ENCODE measurements at regions not wholly inside any gene's neighbourhood (a gene's known extent, or its start where the extent isn't known, plus 50 kb on each side); places are given as distances from the start of the nearest gene placed in this dataset.

DNA sequence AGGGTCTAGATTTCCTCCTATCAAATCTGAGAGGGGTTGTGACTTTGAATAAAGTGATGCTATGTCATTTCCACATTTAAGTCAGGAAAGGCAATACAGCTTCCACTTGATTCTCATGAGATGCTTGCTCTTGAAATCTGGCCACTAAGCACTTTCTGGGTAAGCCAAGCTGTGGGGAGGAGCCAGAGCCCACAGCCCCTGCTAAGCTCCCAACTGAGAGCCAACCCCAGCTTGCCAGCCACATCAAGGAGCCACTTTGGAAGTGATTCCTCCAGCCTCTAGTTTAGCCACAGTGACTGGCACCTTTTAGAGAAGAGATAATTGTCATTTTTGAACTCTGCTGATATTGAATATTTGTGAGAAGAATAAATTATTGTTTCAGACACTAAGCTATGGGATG is 1441.5 kb upstream of the IGFBP7 start:
- no peaks in the 10 kb centered on the region for H3K9me3 ChIP-seq (ENCODE audit: control insufficient read depth in 2 of 3, insufficient read depth in 1 of 3, low read length in 3 of 3)
- FAIRE-seq, result no peak

DNA sequence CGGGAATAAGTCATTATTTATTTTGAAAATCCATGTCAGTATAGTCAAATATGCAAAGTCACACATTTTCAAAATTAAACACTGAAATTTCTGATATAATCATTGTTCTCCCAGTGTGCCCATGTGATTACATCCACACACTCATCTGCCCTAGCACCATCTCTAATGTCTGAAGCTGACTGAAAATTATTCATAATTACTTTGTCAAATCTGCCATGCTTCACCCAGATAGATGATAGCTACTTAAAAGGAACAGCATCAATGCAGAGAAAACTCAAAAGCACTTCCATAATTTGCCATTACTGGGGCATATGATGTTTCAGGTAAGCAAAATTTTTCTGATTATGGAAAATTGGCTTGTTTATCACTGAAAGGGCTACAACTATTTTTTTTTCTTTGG is 1433.3 kb upstream of the IGFBP7 start:
- Histone ChIP-seq H3K27me3 (ENCODE audit: control insufficient read depth, insufficient read depth, low read length) (no peaks in the 10 kb centered on the region), H3K9me3 (ENCODE audit: control insufficient read depth in 2 of 3, insufficient read depth in 1 of 3, low read length in 3 of 3) (no peaks in the 10 kb centered on the region), H3K4me3 (ENCODE audit: low read length in 3 of 3) (no peak overlapping the region), H3K36me3 (ENCODE audit: control insufficient read depth in 2 of 3, insufficient read depth in 3 of 3, low read length in 3 of 3) (no peaks in the 10 kb centered on the region), H3K27ac (ENCODE audit: low read depth in 2 of 2, low read length in 2 of 2) (no peak overlapping the region), H3K9ac (ENCODE audit: low read length in 3 of 3) (no peak overlapping the region), H3K4me1 (ENCODE audit: control insufficient read depth in 2 of 3, insufficient read depth in 2 of 3, low read depth in 1 of 3, low read length in 3 of 3) (no peaks in the 10 kb centered on the region)
- intact Hi-C loops (cut with DNase I), result no loop called here
- TF ChIP-seq, protein P1, sequence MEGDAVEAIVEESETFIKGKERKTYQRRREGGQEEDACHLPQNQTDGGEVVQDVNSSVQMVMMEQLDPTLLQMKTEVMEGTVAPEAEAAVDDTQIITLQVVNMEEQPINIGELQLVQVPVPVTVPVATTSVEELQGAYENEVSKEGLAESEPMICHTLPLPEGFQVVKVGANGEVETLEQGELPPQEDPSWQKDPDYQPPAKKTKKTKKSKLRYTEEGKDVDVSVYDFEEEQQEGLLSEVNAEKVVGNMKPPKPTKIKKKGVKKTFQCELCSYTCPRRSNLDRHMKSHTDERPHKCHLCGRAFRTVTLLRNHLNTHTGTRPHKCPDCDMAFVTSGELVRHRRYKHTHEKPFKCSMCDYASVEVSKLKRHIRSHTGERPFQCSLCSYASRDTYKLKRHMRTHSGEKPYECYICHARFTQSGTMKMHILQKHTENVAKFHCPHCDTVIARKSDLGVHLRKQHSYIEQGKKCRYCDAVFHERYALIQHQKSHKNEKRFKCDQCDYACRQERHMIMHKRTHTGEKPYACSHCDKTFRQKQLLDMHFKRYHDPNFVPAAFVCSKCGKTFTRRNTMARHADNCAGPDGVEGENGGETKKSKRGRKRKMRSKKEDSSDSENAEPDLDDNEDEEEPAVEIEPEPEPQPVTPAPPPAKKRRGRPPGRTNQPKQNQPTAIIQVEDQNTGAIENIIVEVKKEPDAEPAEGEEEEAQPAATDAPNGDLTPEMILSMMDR (IDR thresholded peaks at IDR 0.05; ENCODE audit: borderline replicate concordance, extremely low read depth, insufficient read depth), result no peak
- no peak for DNase-seq
- no peak for FAIRE-seq

More for the DNA sequence above, 1441.5 kb upstream of the IGFBP7 start:
- intact Hi-C loops (cut with DNase I), result no loop called here
- H3K27me3 ChIP-seq (ENCODE audit: control insufficient read depth, insufficient read depth, low read length), result no peaks in the 10 kb centered on the region
- TF ChIP-seq, protein P1 (IDR thresholded peaks at IDR 0.05; ENCODE audit: borderline replicate concordance, extremely low read depth, insufficient read depth), result no peak
- H3K36me3 ChIP-seq (ENCODE audit: control insufficient read depth in 2 of 3, insufficient read depth in 3 of 3, low read length in 3 of 3), result no peaks in the 10 kb centered on the region
- H3K4me3 ChIP-seq (ENCODE audit: low read length in 3 of 3), result no peak overlapping the region
- H3K9ac ChIP-seq (ENCODE audit: low read length in 3 of 3), result no peak overlapping the region
- H3K27ac ChIP-seq (ENCODE audit: low read depth in 2 of 2, low read length in 2 of 2), result no peak overlapping the region
- H3K4me1 ChIP-seq (ENCODE audit: control insufficient read depth in 2 of 3, insufficient read depth in 2 of 3, low read depth in 1 of 3, low read length in 3 of 3), result no peaks in the 10 kb centered on the region
- no peak for DNase-seq

DNA sequence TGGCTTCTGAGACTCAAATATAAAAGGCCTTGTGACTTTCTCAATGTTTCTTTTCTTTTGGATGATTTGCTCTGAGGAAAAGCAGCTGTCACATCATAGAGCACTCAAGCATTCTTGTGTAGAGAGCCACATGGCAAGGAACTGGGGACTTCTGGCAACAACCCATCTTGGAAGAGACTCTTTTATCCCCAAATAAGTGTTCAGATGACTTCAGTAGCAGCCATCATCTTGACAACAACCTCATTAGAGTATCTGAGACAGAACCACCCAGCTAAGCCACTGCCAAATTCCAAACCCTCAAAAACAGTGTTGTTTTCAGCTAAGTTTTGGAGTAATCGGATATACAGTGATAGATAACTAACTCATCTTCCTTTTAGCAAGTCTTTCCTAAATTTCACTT is 1431.7 kb upstream of the IGFBP7 start:
- no peak overlapping the region for H3K4me3 ChIP-seq (ENCODE audit: low read length in 3 of 3)
- H3K9ac ChIP-seq (ENCODE audit: low read length in 3 of 3), result no peak overlapping the region
- intact Hi-C loops (cut with DNase I), result no loop called here
- no peaks in the 10 kb centered on the region for H3K9me3 ChIP-seq (ENCODE audit: control insufficient read depth in 2 of 3, insufficient read depth in 1 of 3, low read length in 3 of 3)
- H3K36me3 ChIP-seq (ENCODE audit: control insufficient read depth in 2 of 3, insufficient read depth in 3 of 3, low read length in 3 of 3), result no peaks in the 10 kb centered on the region
- FAIRE-seq (no peak), DNase-seq (no peak)
- H3K27ac ChIP-seq (ENCODE audit: low read depth in 2 of 2, low read length in 2 of 2), result no peak overlapping the region
- H3K27me3 ChIP-seq (ENCODE audit: control insufficient read depth, insufficient read depth, low read length), result no peaks in the 10 kb centered on the region
- H3K4me1 ChIP-seq (ENCODE audit: control insufficient read depth in 2 of 3, insufficient read depth in 2 of 3, low read depth in 1 of 3, low read length in 3 of 3), result no peaks in the 10 kb centered on the region
- TF ChIP-seq, protein P1 (IDR thresholded peaks at IDR 0.05; ENCODE audit: borderline replicate concordance, extremely low read depth, insufficient read depth), result no peak

DNA sequence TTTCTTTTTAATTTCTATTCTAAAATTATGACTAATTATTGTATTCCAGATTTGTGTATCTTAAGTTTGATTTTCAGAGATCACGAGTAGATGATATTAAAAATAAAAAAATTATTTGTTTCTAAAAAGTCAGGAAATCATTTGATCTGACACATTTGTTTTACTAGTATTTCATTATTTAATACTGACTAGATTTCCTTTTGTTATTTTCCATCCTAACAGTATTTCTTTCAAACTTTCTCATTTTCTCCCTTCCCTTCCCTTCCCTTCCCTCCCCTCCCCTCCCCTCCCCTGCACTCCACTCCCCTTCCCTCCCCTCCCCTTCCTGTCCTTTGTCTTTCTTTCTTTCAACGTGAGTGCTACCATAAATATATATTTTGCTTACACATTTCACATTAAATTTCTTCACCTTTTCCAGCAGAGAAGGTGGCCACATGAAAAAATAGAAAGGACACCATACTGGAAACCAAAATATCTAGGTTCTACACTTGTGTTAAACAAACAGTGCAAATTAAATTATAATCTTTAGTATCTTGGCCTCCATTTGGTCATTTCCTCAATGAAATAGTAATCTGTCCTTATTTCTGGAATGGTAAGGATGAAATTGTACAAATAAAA is 1412.7 kb upstream of the IGFBP7 start:
- DNase-seq (no peak), FAIRE-seq (no peak)
- H3K27ac ChIP-seq (ENCODE audit: low read depth in 2 of 2, low read length in 2 of 2), result no peak overlapping the region
- no peak overlapping the region for H3K4me3 ChIP-seq (ENCODE audit: low read length in 3 of 3)
- intact Hi-C loops (cut with DNase I), result no loop called here
- H3K4me1 ChIP-seq (ENCODE audit: control insufficient read depth in 2 of 3, insufficient read depth in 2 of 3, low read depth in 1 of 3, low read length in 3 of 3), result no peaks in the 10 kb centered on the region
- H3K36me3 ChIP-seq (ENCODE audit: control insufficient read depth in 2 of 3, insufficient read depth in 3 of 3, low read length in 3 of 3), result no peaks in the 10 kb centered on the region
- TF ChIP-seq, protein P1 (IDR thresholded peaks at IDR 0.05; ENCODE audit: borderline replicate concordance, extremely low read depth, insufficient read depth), result no peak
- H3K9ac ChIP-seq (ENCODE audit: low read length in 3 of 3), result no peak overlapping the region
- no peaks in the 10 kb centered on the region for H3K9me3 ChIP-seq (ENCODE audit: control insufficient read depth in 2 of 3, insufficient read depth in 1 of 3, low read length in 3 of 3)
- no peaks in the 10 kb centered on the region for H3K27me3 ChIP-seq (ENCODE audit: control insufficient read depth, insufficient read depth, low read length)

All from kidney (tissue), 13 donors.